PFSK-1 (cell line): ENCODE measurements at regions not wholly inside any gene's neighbourhood (a gene's known extent, or its start where the extent isn't known, plus 50 kb on each side); places are given as distances from the start of the nearest gene placed in this dataset.

Source experiments
- FOXP2 ChIP-seq: optimal IDR thresholded peaks from 2 replicates; pipeline ENCODE3; 2011; ENCODE audit warnings: borderline replicate concordance, control low read depth, inconsistent platforms; ENCODE audit not compliant: insufficient read depth; ENCODE audit errors: extremely low read length, extremely low read depth
- POLR2AphosphoS5 ChIP-seq: IDR thresholded peaks from 2 replicates; pipeline ENCODE4 v1.6.1; 2012; ENCODE audit warnings: low read depth, mild to moderate bottlenecking, control low read depth, low read length, moderate library complexity
- REST ChIP-seq, 2 experiments: IDR thresholded peaks; 2 replicates each; pipeline versions ENCODE4 v1.6.1 to v1.8.0; 2011 to 2012; ENCODE audit warnings: low read depth in 2 of 2, low read length in 2 of 2, control low read depth in 1 of 2, inconsistent platforms in 1 of 2, mild to moderate bottlenecking in 1 of 2, moderate library complexity in 1 of 2; ENCODE audit not compliant: insufficient read depth in 1 of 2
- SIN3A ChIP-seq: IDR thresholded peaks from 2 replicates; pipeline ENCODE4 v1.6.1; 2012; ENCODE audit warnings: mild to moderate bottlenecking, low read length, moderate library complexity, borderline replicate concordance; ENCODE audit not compliant: insufficient read depth
- TAF1 ChIP-seq: IDR thresholded peaks from 2 replicates; pipeline ENCODE4 v1.6.1; 2012; ENCODE audit warnings: low read length, control low read depth, borderline replicate concordance; ENCODE audit not compliant: insufficient read depth

GRCh38 chr16:66296591-66296990 is 69.9 kb upstream of the CDH5 start:
- no peak for TF ChIP-seq POLR2AphosphoS5
- TF ChIP-seq TAF1: no peak
- no peak for TF ChIP-seq FOXP2
- TF ChIP-seq REST (IDR thresholded peaks at IDR 0.05; ENCODE audit: insufficient read depth in 1 of 2, low read depth in 2 of 2, low read length in 2 of 2): no peak
- no peak for TF ChIP-seq SIN3A
